ENCODE measurements at regions not wholly inside any gene's neighbourhood (a gene's known extent, or its start where the extent isn't known, plus 50 kb on each side); places are given as distances from the start of the nearest gene placed in this dataset.

DNA sequence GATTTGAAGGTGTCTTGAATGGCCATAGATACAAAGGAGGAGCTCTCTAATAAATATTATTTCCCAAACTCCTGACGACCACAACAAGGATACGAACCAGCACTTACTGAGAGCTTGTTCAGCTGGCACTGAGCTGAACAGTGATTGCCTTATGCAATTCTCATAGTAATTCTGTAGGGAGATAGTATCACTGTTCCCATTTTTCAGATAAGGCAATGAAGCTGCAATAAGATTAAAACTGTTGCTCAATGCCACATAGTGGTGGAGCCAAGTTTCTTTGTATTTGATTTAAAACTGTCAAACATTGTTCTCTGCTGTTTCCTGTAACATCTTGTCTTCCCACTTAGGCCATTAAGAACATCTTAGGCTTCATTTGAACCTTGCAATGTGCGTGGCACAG lies 163.9 kb downstream of the RPLP1 start:
- TF ChIP-seq, protein P1, sequence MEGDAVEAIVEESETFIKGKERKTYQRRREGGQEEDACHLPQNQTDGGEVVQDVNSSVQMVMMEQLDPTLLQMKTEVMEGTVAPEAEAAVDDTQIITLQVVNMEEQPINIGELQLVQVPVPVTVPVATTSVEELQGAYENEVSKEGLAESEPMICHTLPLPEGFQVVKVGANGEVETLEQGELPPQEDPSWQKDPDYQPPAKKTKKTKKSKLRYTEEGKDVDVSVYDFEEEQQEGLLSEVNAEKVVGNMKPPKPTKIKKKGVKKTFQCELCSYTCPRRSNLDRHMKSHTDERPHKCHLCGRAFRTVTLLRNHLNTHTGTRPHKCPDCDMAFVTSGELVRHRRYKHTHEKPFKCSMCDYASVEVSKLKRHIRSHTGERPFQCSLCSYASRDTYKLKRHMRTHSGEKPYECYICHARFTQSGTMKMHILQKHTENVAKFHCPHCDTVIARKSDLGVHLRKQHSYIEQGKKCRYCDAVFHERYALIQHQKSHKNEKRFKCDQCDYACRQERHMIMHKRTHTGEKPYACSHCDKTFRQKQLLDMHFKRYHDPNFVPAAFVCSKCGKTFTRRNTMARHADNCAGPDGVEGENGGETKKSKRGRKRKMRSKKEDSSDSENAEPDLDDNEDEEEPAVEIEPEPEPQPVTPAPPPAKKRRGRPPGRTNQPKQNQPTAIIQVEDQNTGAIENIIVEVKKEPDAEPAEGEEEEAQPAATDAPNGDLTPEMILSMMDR (optimal IDR thresholded peaks at IDR 0.05 in 1 of 3, IDR thresholded peaks at IDR 0.05 in 1 of 3, conservative IDR thresholded peaks at IDR 0.05 in 1 of 3; ENCODE audit: extremely low read depth in 1 of 3, insufficient read depth in 2 of 3, low read length in 3 of 3): no peak
- no peak for TF ChIP-seq EZH2 (IDR thresholded peaks at IDR 0.05; ENCODE audit: low read length)

Data from keratinocyte (primary cell).